Breast epithelium (tissue), 3 donors: ENCODE measurements at regions not wholly inside any gene's neighbourhood (a gene's known extent, or its start where the extent isn't known, plus 50 kb on each side); places are given as distances from the start of the nearest gene placed in this dataset.

Experiments
- POLR2A ChIP-seq: fragments of 450-650 bp; IDR thresholded peaks from one replicate; pipeline ENCODE4 v1.6.1; 2016; ENCODE audit warnings: antibody characterized with exemption, mild to moderate bottlenecking, moderate library complexity
- TF ChIP-seq, protein P1 (sequence below), 3 donors: fragments of 450-650 bp; IDR thresholded peaks; one replicate each; pipeline ENCODE4 v1.5.1; 2016 to 2017; ENCODE audit warnings: antibody characterized with exemption in 3 of 3, mild to moderate bottlenecking in 3 of 3, moderate library complexity in 3 of 3

DNA sequence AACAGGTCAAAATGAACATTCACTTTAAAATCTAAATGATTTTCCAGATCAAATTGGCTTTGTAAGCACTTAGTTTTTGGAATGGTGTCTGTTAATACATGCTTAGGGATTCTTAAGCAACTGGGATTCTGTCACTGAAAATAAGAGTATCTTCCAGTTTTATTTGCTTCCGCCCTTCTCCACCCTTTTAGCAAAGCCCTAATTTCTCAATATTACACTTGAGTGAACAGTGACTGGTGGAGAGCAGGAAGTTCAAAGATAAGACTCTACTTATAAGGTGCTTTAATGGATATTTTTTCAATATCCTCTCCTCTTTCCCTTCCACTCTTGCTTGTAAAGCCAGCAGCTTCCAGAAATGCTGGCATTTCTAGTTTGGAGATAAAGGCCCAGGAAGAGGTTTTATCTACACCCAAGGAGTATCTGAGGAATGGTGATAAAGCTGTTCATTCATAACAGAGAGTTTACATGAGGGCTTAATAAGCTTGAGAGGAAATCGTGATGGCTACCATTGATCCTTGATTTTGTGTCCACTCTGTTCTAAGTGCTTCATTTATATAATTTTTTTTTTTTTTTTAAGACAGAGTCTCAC is 265.9 kb upstream of the PRICKLE1 start:
- TF ChIP-seq, protein P1, sequence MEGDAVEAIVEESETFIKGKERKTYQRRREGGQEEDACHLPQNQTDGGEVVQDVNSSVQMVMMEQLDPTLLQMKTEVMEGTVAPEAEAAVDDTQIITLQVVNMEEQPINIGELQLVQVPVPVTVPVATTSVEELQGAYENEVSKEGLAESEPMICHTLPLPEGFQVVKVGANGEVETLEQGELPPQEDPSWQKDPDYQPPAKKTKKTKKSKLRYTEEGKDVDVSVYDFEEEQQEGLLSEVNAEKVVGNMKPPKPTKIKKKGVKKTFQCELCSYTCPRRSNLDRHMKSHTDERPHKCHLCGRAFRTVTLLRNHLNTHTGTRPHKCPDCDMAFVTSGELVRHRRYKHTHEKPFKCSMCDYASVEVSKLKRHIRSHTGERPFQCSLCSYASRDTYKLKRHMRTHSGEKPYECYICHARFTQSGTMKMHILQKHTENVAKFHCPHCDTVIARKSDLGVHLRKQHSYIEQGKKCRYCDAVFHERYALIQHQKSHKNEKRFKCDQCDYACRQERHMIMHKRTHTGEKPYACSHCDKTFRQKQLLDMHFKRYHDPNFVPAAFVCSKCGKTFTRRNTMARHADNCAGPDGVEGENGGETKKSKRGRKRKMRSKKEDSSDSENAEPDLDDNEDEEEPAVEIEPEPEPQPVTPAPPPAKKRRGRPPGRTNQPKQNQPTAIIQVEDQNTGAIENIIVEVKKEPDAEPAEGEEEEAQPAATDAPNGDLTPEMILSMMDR (IDR thresholded peaks at IDR 0.05), result no peak
- no peak for TF ChIP-seq POLR2A
